Right lobe of liver (tissue), 4 donors: ENCODE measurements at regions not wholly inside any gene's neighbourhood (a gene's known extent, or its start where the extent isn't known, plus 50 kb on each side); places are given as distances from the start of the nearest gene placed in this dataset.

Source experiments
- CTCF ChIP-seq, 4 donors: fragments of 200-600 bp in 3 of 4; fragments of 450-650 bp in 1 of 4; IDR thresholded peaks; one replicate each; pipeline versions ENCODE4 v1.5.1 to v1.8.0; 2016 to 2022; ENCODE audit warnings: antibody characterized with exemption in 4 of 4, mild to moderate bottlenecking in 2 of 4
- POLR2A ChIP-seq: fragments of 450-650 bp; IDR thresholded peaks from one replicate; pipeline ENCODE4 v1.6.1; 2017; ENCODE audit warnings: antibody characterized with exemption, mild to moderate bottlenecking
- donor health status: DM: no; HTN: no; CAD: no.
- donor health status: DM: no; HTN: no; CAD: no.
- donor health status: DM: no; HTN: yes; CAD: no.

GRCh38 chr11:57896361-57897145 is 127.1 kb upstream of the OR9Q1 start:
- TF ChIP-seq CTCF (IDR thresholded peaks at IDR 0.05) (no peak), POLR2A (no peak)
